Testis (tissue), 2 donors: ENCODE measurements at regions not wholly inside any gene's neighbourhood (a gene's known extent, or its start where the extent isn't known, plus 50 kb on each side); places are given as distances from the start of the nearest gene placed in this dataset.

Experiments
- DNase-seq: peaks from one replicate; pipeline ENCODE4 v3.0.0-alpha.2; 2019
- H3K27ac ChIP-seq, 2 donors: fragments of 200-600 bp; sonication (generic); one replicate each; pipeline ENCODE4 v1.5.1; 2019
- H3K27me3 ChIP-seq: fragments of 200-600 bp; sonication (generic); one replicate; pipeline ENCODE4 v1.5.1; 2019
- H3K36me3 ChIP-seq: fragments of 200-600 bp; sonication (generic); one replicate; pipeline ENCODE4 v1.5.1; 2017; ENCODE audit warnings: low read depth; ENCODE audit errors: missing control alignments
- H3K4me1 ChIP-seq: fragments of 200-600 bp; sonication (generic); one replicate; pipeline ENCODE4 v1.5.1; 2019
- H3K4me3 ChIP-seq, 2 donors: fragments of 200-600 bp; sonication (generic); one replicate each; pipeline ENCODE4 v1.5.1; 2017 to 2019
- H3K9me3 ChIP-seq: fragments of 200-600 bp; sonication (generic); one replicate; pipeline ENCODE4 v1.5.1; 2017
- CTCF ChIP-seq, 3 experiments: fragments of 450-650 bp in 2 of 3; fragments of 200-600 bp in 1 of 3; sonication (generic) in 1 of 3; IDR thresholded peaks; one replicate each; pipeline ENCODE4 v1.5.1; 2016 to 2019; ENCODE audit warnings: antibody characterized with exemption in 3 of 3, mild to moderate bottlenecking in 2 of 3, moderate library complexity in 1 of 3
- POLR2A ChIP-seq: fragments of 450-650 bp; IDR thresholded peaks from one replicate; pipeline ENCODE4 v1.6.1; 2017; ENCODE audit warnings: antibody characterized with exemption, mild to moderate bottlenecking, moderate library complexity
- whole genome bisulfite sequencing, 2 donors: methylation state at CpG; one replicate each; pipeline ENCODE4 v1.1.5; 2018; 5-methylcytosine and 5-hydroxymethylcytosine counted together
- intact Hi-C: fragments of 100-400 bp; cut with DNase I; formaldehyde crosslinking; loops from one replicate; pipeline ENCODE4 v1.15.1; 2023; ENCODE audit warnings: low total_unique reads

- no peak overlapping the region for H3K4me3 ChIP-seq
- intact Hi-C loops = no loop called here
- H3K27ac ChIP-seq = no peak overlapping the region
- DNase-seq = no peak
- no peaks in the 10 kb centered on the region for H3K9me3 ChIP-seq
- no peaks in the 10 kb centered on the region for H3K27me3 ChIP-seq
- TF ChIP-seq CTCF (IDR thresholded peaks at IDR 0.05) (no peak), POLR2A (no peak)
- no peaks in the 10 kb centered on the region for H3K36me3 ChIP-seq
- no peaks in the 10 kb centered on the region for H3K4me1 ChIP-seq
Measured at GRCh38 chr12:87818441-87818840, 210.8 kb downstream of the C12orf50 start.

GRCh38 chr12:87815771-87816585 is 213.2 kb downstream of the C12orf50 start:
- no peaks in the 10 kb centered on the region for H3K27me3 ChIP-seq
- WGBS, 2 donors = 81 to 91% methylated on average over 6 of the region's 6 CpGs
- intact Hi-C loops = no loop called here
- no peak overlapping the region for H3K27ac ChIP-seq
- no peaks in the 10 kb centered on the region for H3K9me3 ChIP-seq
- H3K4me1 ChIP-seq = no peaks in the 10 kb centered on the region
- TF ChIP-seq POLR2A = no peak
- TF ChIP-seq CTCF (IDR thresholded peaks at IDR 0.05) = no peak
- DNase-seq = no peak
- no peak overlapping the region for H3K4me3 ChIP-seq
- no peaks in the 10 kb centered on the region for H3K36me3 ChIP-seq

- DNase-seq = no peak
- TF ChIP-seq CTCF (IDR thresholded peaks at IDR 0.05) (no peak), POLR2A (no peak)
- Histone ChIP-seq H3K36me3 (no peaks in the 10 kb centered on the region), H3K4me1 (no peaks in the 10 kb centered on the region), H3K27me3 (no peaks in the 10 kb centered on the region), H3K4me3 (no peak overlapping the region), H3K27ac (no peak overlapping the region), H3K9me3 (no peaks in the 10 kb centered on the region)
- intact Hi-C loops = no loop called here
- WGBS, 2 donors = 70 to 93% methylated on average over 2 of the region's 2 CpGs
Measured at GRCh38 chr12:87814625-87815024, 214.6 kb downstream of the C12orf50 start.

GRCh38 chr12:87813476-87814234 is 215.5 kb downstream of the C12orf50 start:
- TF ChIP-seq POLR2A (no peak), CTCF (IDR thresholded peaks at IDR 0.05) (no peak)
- H3K4me1 ChIP-seq = no peaks in the 10 kb centered on the region
- no peaks in the 10 kb centered on the region for H3K36me3 ChIP-seq
- no peak overlapping the region for H3K4me3 ChIP-seq
- intact Hi-C loops = no loop called here
- no peaks in the 10 kb centered on the region for H3K27me3 ChIP-seq
- H3K27ac ChIP-seq = no peak overlapping the region
- no peaks in the 10 kb centered on the region for H3K9me3 ChIP-seq
- DNase-seq = no peak
